Activated CD4-positive, alpha-beta T cell treated with anti-CD3 and anti-CD28 coated beads, Interleukin-2, Interleukin-6, amounts not matched to agents 100 ng/mL and 50 ng/mL, durations not matched to agents 16 hours and 8 hours (primary cell): ENCODE measurements at regions not wholly inside any gene's neighbourhood (a gene's known extent, or its start where the extent isn't known, plus 50 kb on each side); places are given as distances from the start of the nearest gene placed in this dataset.
"Not testable (repeated sequence)": the region's sequence is repeated elsewhere in the genome, so short reads cannot be mapped to it uniquely, and the experiment has no call there.

Source experiments
- DNase-seq: peaks from one replicate; pipeline ENCODE4 v3.0.0-alpha.2; 2020

DNA sequence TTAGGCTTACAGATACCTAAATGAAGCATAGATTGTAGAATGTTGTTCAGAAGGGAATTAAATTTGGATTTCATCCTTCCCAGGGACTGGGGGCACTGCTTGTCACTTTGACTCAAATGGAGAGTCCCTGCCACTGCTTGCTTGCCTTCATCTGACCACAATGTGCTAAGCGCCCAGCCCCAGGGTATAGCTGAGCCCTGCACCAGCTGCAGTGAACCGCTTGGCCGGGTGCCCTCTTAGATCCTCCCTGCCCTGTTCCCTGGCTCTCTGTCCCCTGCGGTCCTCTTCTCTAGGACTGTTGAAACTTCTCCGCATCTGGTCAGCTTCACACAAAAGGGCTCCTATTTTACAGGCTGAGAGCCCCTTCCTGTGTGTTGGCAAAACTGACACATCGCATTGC lies 170.9 kb downstream of the BCL2L11 start:
- peak; percentile 32 for DNase-seq

DNA sequence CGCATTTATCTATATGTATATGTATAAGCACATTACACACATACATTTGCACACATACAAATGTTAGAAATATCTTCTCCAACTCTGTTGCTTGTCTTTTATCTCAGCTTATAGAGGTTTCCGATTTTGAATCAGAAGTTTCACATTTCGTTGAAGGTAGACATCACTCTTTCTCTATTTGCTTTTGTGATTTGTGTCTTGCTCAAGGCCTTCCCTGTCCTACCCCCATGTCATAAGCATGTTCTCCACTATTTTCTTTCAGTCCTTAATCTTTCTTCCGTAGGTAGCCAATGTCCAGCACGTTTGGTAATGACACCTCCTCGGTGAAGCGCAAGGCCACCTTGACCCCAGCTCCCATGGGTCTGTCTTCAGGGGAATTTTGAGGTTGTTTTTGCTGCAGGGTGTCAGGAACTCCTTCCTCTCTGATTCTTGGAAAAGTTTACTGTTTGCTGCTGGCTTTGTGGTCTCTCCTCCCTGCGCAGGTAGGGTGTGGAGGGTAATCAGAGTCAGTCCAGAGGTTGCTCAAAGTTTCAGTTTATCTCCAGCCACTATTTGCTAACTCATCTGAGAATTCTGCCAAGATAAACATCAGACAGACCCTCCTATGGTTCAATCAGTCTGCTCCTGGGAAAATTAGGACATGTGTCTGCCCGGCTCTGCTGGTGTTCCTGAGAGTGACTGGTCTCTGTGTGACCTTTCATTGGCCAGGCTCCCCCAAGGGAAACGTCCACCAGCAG lies 171.7 kb downstream of the BCL2L11 start:
- DNase-seq = peak; percentile 32

DNA sequence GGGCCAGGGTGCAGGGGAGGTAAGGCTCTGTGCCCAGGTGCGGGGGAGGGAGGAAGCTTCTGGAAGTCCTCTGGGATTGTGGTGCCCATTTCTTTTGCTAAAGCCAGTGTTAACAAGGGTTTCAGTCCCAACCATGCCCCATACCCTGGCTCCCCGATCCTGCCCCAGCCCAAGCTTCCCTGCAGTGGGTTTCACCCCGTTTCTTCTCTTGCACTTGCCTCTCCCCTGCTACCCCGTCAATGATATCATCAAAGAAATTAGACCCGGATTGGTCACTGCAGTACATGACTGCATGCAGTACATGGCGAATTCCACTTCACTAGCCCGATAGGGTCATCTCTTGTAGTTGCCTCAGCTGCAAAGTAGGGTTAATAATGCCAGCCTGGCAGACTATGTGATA lies 174.0 kb downstream of the BCL2L11 start:
- not testable (repeated sequence) for DNase-seq

DNA sequence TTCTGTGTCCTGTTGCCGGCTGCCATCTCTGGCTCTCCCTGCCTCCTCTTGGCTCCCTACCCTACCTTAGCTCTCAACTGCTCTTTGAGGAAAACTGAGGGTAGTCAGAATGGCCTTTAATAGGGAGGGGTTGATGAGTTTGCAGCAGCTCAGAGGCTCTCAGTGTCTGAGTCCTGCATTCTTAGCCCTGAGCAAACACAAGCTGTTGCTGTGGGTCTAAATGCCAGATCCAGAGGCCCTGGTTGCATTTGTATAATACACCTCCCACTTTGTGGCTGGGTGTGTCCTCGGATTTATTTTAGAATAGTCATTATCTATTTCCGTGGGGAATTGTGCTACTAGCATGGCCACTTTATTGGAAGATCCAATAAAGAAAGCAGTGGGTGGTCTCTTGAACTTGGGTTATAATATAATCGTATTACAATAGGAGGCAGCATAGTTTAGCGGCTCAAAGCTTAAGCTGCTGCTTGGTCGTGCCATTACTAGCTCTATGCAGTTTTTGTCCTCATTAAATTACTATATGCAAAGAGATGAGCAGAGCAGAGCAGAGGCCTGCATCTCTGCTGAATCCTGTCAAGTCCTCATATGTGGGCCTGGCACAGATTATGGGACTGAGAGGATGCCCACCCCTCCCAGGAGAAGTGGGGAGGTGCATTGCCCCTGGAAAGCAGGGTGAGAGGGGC lies 175.5 kb downstream of the BCL2L11 start:
- DNase-seq = not testable (repeated sequence)

DNA sequence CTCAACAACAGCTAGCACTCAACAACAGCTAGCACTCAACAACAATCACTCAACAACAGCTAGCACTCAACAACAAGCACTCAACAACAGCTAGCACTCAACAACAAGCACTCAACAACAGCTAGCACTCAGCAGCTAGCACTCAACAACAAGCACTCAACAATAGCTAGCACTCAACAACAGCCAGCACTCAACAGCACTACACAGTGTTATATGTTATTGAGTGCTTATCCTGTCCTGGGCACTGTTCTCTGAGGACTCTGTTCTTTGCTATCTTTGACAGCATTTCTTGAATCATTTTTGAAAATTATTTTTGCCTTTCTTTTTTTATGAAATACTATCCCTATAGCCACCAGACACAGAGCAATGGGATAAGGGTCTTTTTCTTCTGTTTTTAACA lies 176.4 kb downstream of the BCL2L11 start:
- DNase-seq = not testable (repeated sequence)

DNA sequence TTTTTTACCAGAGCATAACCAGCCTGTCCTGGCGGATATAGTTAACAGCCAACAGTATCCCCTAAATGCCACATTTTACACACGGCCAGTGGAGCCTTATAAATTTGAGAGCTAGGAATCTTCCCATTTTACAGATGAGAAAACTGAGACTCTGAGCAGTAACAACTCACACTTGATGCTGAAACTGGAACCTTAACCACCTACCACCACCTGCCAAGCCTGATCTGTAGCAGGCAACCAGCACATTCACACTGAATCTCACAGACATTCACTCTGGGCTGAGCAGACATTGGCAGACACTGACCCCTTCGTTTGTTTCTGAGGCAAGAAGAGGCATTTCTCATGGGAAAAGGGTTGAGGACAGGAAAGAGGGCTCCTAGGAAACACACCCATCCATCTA lies 178.2 kb downstream of the BCL2L11 start:
- DNase-seq = not testable (repeated sequence)

DNA sequence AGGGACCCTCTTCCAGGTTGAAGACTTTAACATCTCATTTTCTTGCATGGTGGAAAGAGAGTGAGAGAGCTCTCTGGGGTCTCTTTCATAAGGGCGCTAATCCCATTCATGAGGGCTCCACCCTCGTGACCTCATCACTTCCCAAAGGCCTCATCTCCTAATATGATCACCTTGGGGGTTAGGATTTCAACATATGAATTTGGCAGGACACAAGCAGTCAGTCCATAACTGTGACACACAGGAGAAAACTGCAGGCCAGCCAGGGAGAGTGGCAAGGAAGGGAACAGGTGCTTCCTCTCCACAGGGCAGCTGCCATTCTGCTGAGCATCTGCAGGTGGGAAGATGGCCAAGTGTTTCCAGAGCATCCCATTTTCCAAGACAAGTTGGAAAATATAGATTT lies 178.9 kb downstream of the BCL2L11 start:
- DNase-seq = not testable (repeated sequence)

DNA sequence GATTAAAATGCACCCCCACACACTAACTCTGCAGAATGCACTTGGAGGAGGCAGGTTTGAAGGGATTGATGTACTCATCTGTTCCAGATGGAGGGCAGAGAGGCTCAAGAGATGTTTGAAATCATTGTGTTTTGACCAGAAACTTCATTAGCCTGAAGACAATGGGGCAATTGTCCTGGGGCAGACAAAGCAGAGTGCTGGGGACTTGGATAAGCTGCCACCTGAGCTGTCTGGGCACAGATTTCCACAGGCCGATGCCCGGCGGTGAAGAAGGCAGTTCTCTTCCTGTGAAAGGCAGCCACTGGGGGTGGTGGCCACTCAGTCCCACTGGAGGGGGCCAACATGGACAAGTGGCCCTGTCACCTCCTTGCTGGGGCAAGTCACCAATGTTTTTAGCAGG lies 181.0 kb downstream of the BCL2L11 start:
- DNase-seq = not testable (repeated sequence)

DNA sequence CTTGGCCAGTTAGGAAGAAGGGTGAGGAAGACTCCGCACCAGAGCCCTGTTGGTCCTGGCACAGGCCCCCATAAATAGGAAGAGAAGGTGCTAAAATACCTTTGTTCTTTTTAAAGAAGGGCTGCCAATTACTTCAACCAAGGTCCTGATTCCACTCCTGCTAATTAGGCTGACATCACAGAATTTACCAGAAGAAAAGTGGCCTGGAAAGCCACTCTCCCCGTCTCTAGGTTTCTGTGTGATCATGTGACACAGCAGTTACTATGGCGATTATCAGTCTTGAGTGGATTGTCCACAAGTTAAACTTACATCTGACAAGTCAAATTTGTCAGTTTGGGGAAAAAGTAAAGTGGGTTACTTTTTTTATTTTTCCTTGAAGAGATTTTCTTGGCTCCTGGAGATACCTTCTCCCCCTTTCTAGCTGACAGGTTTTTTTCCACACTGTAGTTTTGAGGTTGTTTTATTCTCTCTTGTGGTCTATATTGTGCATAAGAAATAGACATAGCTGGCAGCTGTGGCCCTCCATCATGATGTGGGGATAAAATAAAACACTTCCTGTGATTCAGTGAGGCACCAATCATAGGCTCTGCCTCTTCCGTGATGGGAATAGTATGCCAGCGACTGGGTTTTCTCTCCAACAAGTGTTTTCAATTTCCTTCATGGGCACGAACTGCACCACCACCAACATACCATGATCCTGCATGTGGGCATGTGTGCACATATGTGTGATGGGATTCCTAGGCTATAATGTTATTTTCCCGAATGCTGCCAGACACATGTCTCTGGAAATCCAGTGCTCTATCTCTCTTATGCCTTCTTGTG lies 181.9 kb downstream of the BCL2L11 start:
- DNase-seq = not testable (repeated sequence)

DNA sequence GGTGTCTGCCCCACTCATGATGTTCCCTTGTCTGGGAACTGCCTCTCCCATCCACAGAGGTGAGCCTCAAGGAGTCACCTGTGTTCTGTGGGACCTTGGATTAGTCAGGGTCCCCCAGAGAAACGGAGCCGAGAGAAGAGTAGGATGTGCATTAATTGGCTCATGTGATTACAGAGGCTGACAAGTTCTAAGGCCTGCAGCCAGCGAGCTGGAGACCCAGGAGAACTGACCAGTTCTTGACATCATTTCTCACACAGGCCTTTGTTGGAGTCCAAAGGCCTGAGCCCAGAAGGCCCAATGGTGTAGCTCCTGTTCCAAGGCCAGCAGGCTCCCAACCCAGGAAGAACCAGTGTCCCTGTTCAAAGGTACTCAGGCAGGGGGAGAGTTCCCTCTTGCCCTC lies 186.6 kb downstream of the BCL2L11 start:
- not testable (repeated sequence) for DNase-seq

DNA sequence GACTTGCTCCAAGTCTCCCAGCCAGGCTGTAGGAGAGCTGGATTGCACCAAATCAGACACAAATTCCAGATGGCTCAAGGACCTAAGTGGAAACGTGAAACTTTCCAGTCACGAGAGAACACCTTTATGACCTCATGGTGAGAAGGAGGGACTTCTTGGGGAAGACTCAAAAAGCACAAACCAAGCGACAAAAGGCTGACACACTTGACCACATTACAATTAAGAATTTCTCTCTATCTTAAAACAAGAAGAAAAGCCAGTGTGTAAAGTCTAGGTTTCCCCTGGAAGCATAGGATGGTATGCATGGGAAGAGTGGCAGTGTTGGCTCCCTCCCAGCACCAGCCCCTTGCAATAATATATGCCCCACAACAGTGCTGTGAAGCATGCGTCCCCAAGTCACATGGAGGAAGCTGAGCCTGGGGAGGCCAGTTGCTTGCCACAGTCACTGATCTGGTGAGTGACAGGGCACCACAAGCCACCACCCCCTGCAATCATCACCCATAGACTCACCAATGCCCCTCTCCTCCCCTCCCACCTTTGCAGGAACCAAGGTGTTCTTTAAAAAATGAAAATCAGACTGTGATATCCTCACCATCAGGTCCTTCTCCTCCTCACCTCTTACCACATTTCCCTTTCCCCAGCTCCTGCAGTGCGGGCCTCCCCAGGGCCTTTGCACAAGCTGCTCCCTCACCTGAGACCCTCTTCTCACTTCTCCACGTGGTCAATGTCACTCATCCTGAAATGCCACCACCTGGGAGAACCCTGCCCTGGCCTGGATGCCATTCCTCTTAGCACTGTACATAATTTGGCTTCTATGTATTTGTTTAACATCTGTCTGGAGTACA lies 188.7 kb downstream of the BCL2L11 start:
- DNase-seq = not testable (repeated sequence)

DNA sequence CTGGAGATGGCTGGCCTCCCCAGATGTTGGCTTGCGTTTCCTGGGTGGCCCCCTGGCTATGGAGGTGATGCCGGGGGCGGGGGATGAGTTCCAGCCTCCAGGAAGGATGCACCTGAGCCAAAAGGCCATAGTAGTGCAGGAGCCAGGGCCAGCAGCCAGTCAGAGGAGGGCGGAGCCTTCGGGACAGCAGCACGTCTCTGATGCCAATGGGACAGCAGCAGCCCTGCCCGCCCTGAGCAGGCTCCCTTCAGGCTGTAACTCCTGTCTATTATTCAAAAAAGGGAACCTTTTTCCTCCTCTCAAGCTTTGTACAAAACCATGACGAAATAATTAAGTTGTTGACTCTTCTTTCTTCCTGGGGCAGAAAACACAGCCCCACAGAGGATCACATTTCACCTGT lies 189.7 kb downstream of the BCL2L11 start:
- DNase-seq = not testable (repeated sequence)

DNA sequence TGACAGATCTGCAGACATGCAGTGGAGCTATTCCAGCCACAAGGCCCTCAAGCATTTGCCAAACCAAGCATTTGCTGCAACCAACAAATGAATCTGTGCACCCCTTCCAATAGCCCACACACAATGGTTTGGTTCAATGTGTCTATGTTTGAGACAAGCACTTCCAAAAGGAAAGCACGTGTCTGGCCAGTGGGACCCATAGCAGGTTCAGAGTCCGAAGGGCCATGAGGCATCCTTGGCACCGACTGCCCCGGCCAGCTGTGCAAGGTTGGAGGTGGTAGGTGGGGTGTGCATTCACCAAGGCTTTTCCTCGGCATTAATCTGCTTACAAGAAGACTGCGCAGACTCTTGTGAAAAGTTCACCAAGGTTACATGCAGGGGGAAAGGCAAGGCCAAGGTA lies 190.9 kb downstream of the BCL2L11 start:
- DNase-seq = not testable (repeated sequence)

DNA sequence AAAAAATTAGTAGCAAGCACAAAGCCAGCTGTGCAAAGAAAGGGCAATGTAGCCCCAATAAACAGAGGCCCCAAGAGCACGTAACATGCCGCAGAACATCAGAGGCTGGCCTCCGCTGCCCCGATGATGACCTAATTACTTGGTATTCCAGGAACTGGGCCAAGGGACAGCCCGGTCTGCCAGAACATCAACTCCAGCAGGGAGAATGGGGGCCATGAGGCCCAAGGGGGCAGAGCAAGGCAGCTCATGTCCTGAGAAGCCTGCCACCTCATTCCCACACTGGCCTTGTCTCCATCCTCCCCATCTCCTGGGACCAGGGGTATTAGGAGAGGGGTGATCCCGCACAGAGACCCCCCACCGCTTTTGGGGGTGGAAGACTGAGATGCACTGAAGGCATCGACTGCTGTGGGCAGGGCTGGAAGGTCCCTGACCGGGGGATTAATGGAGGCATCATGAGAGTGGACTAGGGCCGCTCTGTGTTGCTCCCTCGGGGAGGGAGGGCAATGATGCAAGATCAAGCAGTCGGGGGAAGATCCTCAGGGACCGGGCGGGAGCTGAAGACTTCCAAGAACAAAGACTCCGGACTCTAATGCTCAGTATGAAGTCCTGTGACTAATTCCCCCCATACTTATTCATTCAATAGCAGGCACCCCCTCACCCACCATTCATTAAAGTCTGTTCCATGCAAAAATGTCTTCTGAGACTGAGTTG lies 192.3 kb downstream of the BCL2L11 start:
- not testable (repeated sequence) for DNase-seq

DNA sequence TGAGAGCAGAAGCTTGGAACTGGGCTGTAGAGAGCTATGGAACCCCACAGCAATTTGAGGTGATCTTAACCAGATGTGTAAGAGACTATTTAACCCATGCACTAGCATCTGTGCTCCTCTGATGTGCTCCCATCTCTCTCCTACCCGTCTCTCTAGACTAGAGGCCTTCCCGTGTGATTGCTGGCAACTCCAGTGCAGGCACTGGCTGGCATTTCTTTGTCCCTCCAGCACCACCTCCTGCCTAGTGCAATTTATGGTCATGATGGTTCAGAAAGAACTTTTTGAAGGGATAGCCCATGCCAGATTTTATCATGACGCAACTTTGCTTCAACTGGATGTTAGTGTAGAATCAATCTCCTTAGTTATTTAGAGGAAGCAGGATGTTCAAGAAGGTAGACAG lies 193.0 kb downstream of the BCL2L11 start:
- DNase-seq = not testable (repeated sequence)

DNA sequence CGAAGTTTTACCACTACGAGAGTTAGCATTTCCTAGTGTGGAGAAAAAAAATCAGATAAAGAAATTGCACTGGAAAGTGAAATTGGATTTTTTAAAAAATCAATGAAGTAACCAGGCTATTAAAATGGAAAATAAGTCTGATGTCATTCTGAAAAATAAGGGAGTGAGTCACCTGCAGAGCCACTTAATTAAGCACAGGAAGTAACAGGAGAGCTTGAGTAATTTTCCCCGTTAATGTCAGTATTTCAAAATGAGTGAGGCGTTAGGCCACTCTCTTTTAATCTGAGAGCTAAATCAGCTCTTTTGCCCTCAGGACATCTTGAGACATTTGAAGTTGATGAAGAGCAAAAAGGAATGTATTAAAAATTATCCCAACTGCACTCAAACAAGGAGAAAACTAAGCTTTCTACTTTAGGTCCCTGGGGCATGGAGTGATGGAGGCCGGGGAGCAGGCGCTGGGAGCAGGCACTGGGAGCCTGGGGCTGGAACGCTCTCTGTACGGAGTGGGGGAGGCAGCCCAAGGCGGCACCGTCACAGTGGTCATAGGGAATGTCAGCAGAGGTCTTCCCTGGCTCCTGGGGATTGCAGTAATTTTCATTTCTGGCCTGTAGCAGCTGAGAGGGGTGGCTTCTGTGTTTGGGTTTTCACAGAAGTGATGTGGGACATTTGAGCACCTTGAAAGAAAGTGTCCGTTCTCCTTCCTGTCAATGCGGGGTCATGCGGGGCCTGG lies 194.6 kb downstream of the BCL2L11 start:
- DNase-seq = not testable (repeated sequence)

DNA sequence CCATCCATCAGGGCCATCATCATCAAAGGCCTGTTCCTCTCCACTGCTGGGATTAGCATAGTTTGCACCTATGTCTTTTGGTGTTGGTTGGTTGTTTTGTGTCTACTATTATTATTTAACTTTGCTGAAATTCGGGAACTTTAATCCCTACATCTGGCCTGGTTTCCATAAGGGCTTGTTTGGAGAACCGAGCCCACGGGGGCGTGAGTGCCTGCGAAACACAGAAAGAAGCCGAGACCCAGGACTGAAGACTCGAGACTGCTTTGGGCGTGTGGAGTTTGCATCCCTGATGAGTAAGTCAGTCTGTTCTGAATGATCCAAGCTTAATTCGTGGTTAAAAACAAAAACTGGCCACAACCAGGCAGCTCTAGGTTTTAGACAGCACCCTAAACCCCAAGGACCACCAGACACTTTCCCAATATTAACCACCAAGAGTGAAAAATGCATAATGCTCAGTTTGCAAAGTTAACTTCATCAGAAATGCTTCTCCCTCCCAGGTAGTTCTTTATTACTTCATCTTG lies 195.6 kb downstream of the BCL2L11 start:
- DNase-seq = peak; percentile 17

DNA sequence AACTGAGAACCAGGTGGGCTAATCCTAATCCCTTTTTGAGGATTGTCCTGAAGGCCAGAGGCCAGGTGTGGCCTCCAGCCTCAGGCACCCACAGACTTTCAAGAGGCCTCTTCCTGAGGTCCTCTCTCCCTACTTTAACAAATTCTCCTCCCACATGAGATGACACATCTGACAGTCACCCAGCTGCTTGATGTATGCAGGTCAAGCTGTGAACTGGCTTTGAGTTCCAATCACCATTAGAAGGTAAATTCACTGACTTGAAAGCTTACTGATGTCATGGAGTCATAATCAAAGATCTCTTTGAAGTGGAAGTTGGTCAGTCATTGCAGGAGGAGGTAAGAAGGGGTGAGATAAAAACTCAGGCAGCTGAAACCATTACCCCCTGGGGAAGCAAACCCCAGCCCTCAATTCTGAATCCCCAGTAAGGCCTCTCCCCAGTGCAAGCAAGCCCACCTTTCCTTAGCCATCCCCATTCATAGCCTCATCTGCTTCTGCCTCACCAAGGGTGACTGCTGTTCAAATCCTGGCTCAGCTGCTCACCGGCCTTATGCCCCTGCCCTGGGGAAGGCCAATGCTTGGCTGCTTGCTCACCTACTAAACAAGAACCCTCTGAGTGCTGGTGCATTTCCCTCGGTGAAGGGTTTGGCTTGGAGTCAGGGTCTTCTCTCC lies 196.3 kb downstream of the BCL2L11 start:
- not testable (repeated sequence) for DNase-seq

DNA sequence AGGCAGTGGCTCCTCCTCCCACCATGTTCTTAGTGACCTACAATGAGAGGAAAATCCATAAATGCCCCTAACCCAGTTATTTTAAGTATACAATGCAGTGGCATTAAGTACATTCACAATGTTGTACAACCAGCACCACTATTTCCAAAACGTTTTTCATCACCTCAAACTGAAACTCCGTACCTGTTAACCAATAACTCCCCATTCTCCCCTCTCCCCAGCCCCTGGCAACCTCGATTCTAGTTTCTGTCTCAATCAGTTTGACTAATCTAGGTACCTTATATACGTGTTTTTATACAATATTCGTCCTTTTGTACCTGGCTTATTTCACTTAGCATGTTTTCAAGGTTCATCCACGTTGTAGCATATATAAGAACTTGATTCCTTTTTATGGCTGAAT lies 198.8 kb downstream of the BCL2L11 start:
- peak; percentile 58 for DNase-seq

DNA sequence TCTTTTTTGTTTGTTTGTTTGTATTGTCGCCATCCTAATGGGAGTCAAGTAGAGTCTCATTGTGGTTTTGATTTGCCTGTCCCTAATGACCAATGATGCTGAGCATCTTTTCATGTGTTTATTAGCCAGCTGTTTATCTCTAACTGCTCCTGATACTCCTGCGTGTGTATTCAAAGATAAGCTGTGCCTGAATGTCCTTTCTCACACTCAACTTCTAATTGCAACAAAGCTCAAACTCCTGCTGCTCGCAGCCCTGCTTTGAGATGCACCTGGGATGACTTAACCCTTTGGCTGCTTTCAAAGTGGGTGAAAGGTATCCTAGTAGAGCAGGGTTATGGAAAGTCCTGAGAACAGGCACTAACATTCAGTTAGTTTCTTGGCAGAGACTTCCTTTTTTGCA lies 199.6 kb downstream of the BCL2L11 start:
- DNase-seq = not testable (repeated sequence)
